Lower leg skin (tissue), 3 donors: ENCODE measurements at regions not wholly inside any gene's neighbourhood (a gene's known extent, or its start where the extent isn't known, plus 50 kb on each side); places are given as distances from the start of the nearest gene placed in this dataset.

ENCODE experiments used
- POLR2A ChIP-seq, 2 donors: fragments of 450-650 bp; IDR thresholded peaks; one replicate each; pipeline ENCODE4 v1.6.1; 2016 to 2017; ENCODE audit warnings: antibody characterized with exemption in 2 of 2, mild to moderate bottlenecking in 1 of 2, moderate library complexity in 1 of 2
- TF ChIP-seq, protein P1 (sequence below), 3 donors: fragments of 450-650 bp; IDR thresholded peaks; one replicate each; pipeline ENCODE4 v1.5.1; 2016; ENCODE audit warnings: antibody characterized with exemption in 3 of 3, mild to moderate bottlenecking in 3 of 3, moderate library complexity in 2 of 3

DNA sequence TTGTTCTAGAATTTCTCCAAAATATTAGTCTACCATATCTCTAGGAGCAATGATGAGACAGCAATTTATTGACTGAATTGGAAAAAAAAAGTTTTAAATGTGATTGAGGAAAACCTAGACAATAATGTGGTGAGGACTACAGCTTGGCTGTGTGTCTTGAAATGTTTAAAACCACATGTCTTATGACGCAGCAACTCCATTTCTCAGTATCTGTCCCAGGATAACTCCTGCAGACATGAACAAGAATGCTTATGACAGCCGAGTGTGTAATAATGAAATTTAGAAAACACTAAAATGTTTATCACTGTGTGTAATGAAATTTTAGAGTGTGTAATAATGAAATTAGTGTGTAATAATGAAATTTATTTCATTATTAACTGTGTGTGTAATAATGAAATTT is 254.1 kb upstream of the DAPK1 start:
- TF ChIP-seq, protein P1, sequence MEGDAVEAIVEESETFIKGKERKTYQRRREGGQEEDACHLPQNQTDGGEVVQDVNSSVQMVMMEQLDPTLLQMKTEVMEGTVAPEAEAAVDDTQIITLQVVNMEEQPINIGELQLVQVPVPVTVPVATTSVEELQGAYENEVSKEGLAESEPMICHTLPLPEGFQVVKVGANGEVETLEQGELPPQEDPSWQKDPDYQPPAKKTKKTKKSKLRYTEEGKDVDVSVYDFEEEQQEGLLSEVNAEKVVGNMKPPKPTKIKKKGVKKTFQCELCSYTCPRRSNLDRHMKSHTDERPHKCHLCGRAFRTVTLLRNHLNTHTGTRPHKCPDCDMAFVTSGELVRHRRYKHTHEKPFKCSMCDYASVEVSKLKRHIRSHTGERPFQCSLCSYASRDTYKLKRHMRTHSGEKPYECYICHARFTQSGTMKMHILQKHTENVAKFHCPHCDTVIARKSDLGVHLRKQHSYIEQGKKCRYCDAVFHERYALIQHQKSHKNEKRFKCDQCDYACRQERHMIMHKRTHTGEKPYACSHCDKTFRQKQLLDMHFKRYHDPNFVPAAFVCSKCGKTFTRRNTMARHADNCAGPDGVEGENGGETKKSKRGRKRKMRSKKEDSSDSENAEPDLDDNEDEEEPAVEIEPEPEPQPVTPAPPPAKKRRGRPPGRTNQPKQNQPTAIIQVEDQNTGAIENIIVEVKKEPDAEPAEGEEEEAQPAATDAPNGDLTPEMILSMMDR (IDR thresholded peaks at IDR 0.05): no peak
- no peak for TF ChIP-seq POLR2A (IDR thresholded peaks at IDR 0.05)
